ENCODE measurements at regions not wholly inside any gene's neighbourhood (a gene's known extent, or its start where the extent isn't known, plus 50 kb on each side); places are given as distances from the start of the nearest gene placed in this dataset.
A peak's percentile ranks its signal among the peaks of the same experiment; 100 is the strongest.
"Not testable (repeated sequence)": the region's sequence is repeated elsewhere in the genome, so short reads cannot be mapped to it uniquely, and the experiment has no call there.

GRCh38 chr1:146478125-146478720, 249.4 kb upstream of the NOTCH2NLA start:
- peak; percentile 79 for TF ChIP-seq CTCF (IDR thresholded peaks at IDR 0.05)
- H3K27ac ChIP-seq (ENCODE audit: low read length); CTCF ChIA-PET; in situ Hi-C loops (cut with HindIII; ENCODE audit: low pct_unique_long_range_greater_than_20kb, low sequenced_read_pairs); H3K27me3 ChIP-seq (ENCODE audit: control insufficient read depth, insufficient read depth, low read length); H3K4me3 ChIP-seq (ENCODE audit: low read depth in 2 of 2, low read length in 2 of 2); DNase-seq (ENCODE audit: low read depth, low spot score); H3K4me1 ChIP-seq (ENCODE audit: control insufficient read depth, insufficient read depth, low read length); H3K36me3 ChIP-seq (ENCODE audit: control insufficient read depth, insufficient read depth, low read length); intact Hi-C loops (cut with micrococcal nuclease; ENCODE audit: unreplicated experiment); H3K9me3 ChIP-seq (ENCODE audit: control insufficient read depth, insufficient read depth, low read depth, low read length); BruUV-seq (replicated peaks); POLR2A ChIA-PET: not testable (repeated sequence)
- peak; percentile 84 for ATAC-seq

GRCh38 chr1:146475086-146475485, 246.3 kb upstream of the NOTCH2NLA start:
- H3K36me3 ChIP-seq (ENCODE audit: control insufficient read depth, insufficient read depth, low read length); intact Hi-C loops (cut with micrococcal nuclease; ENCODE audit: unreplicated experiment); H3K4me3 ChIP-seq (ENCODE audit: low read depth in 2 of 2, low read length in 2 of 2); in situ Hi-C loops (cut with HindIII; ENCODE audit: low pct_unique_long_range_greater_than_20kb, low sequenced_read_pairs); H3K27ac ChIP-seq (ENCODE audit: low read length); H3K27me3 ChIP-seq (ENCODE audit: control insufficient read depth, insufficient read depth, low read length); DNase-seq (ENCODE audit: low read depth, low spot score); POLR2A ChIA-PET; H3K4me1 ChIP-seq (ENCODE audit: control insufficient read depth, insufficient read depth, low read length); H3K9me3 ChIP-seq (ENCODE audit: control insufficient read depth, insufficient read depth, low read depth, low read length); ATAC-seq; BruUV-seq (replicated peaks); CTCF ChIA-PET: not testable (repeated sequence)

GRCh38 chr1:146474216-146474615, 245.4 kb upstream of the NOTCH2NLA start:
- CTCF ChIA-PET; in situ Hi-C loops (cut with HindIII; ENCODE audit: low pct_unique_long_range_greater_than_20kb, low sequenced_read_pairs); H3K9me3 ChIP-seq (ENCODE audit: control insufficient read depth, insufficient read depth, low read depth, low read length); DNase-seq (ENCODE audit: low read depth, low spot score); H3K27ac ChIP-seq (ENCODE audit: low read length); H3K36me3 ChIP-seq (ENCODE audit: control insufficient read depth, insufficient read depth, low read length); ATAC-seq; H3K4me1 ChIP-seq (ENCODE audit: control insufficient read depth, insufficient read depth, low read length); BruUV-seq (replicated peaks); H3K27me3 ChIP-seq (ENCODE audit: control insufficient read depth, insufficient read depth, low read length); H3K4me3 ChIP-seq (ENCODE audit: low read depth in 2 of 2, low read length in 2 of 2); POLR2A ChIA-PET; intact Hi-C loops (cut with micrococcal nuclease; ENCODE audit: unreplicated experiment): not testable (repeated sequence)

GRCh38 chr1:146472192-146472861, 243.5 kb upstream of the NOTCH2NLA start:
- H3K9me3 ChIP-seq (ENCODE audit: control insufficient read depth, insufficient read depth, low read depth, low read length); BruUV-seq (replicated peaks); H3K4me1 ChIP-seq (ENCODE audit: control insufficient read depth, insufficient read depth, low read length); POLR2A ChIA-PET; intact Hi-C loops (cut with micrococcal nuclease; ENCODE audit: unreplicated experiment); H3K27ac ChIP-seq (ENCODE audit: low read length); H3K27me3 ChIP-seq (ENCODE audit: control insufficient read depth, insufficient read depth, low read length); in situ Hi-C loops (cut with HindIII; ENCODE audit: low pct_unique_long_range_greater_than_20kb, low sequenced_read_pairs); H3K36me3 ChIP-seq (ENCODE audit: control insufficient read depth, insufficient read depth, low read length); DNase-seq (ENCODE audit: low read depth, low spot score); CTCF ChIA-PET: not testable (repeated sequence)
- ATAC-seq, result peak; percentile 100
- H3K4me3 ChIP-seq (ENCODE audit: low read depth in 2 of 2, low read length in 2 of 2), result peak overlapping the region; percentile 41 to 46

GRCh38 chr1:146459939-146460338, 231.1 kb upstream of the NOTCH2NLA start:
- POLR2A ChIA-PET; CTCF ChIA-PET; ATAC-seq; DNase-seq (ENCODE audit: low read depth, low spot score); BruUV-seq (replicated peaks); H3K9me3 ChIP-seq (ENCODE audit: control insufficient read depth, insufficient read depth, low read depth, low read length); intact Hi-C loops (cut with micrococcal nuclease; ENCODE audit: unreplicated experiment); H3K36me3 ChIP-seq (ENCODE audit: control insufficient read depth, insufficient read depth, low read length); H3K4me3 ChIP-seq (ENCODE audit: low read depth in 2 of 2, low read length in 2 of 2); H3K4me1 ChIP-seq (ENCODE audit: control insufficient read depth, insufficient read depth, low read length); H3K27me3 ChIP-seq (ENCODE audit: control insufficient read depth, insufficient read depth, low read length); in situ Hi-C loops (cut with HindIII; ENCODE audit: low pct_unique_long_range_greater_than_20kb, low sequenced_read_pairs); H3K27ac ChIP-seq (ENCODE audit: low read length): not testable (repeated sequence)

GRCh38 chr1:146459308-146459707, 230.5 kb upstream of the NOTCH2NLA start:
- H3K27ac ChIP-seq (ENCODE audit: low read length); H3K4me1 ChIP-seq (ENCODE audit: control insufficient read depth, insufficient read depth, low read length); H3K36me3 ChIP-seq (ENCODE audit: control insufficient read depth, insufficient read depth, low read length); intact Hi-C loops (cut with micrococcal nuclease; ENCODE audit: unreplicated experiment); ATAC-seq; CTCF ChIA-PET; H3K9me3 ChIP-seq (ENCODE audit: control insufficient read depth, insufficient read depth, low read depth, low read length); H3K27me3 ChIP-seq (ENCODE audit: control insufficient read depth, insufficient read depth, low read length); DNase-seq (ENCODE audit: low read depth, low spot score); BruUV-seq (replicated peaks); H3K4me3 ChIP-seq (ENCODE audit: low read depth in 2 of 2, low read length in 2 of 2); in situ Hi-C loops (cut with HindIII; ENCODE audit: low pct_unique_long_range_greater_than_20kb, low sequenced_read_pairs); POLR2A ChIA-PET: not testable (repeated sequence)

- DNase-seq (ENCODE audit: low read depth, low spot score); intact Hi-C loops (cut with micrococcal nuclease; ENCODE audit: unreplicated experiment); CTCF ChIA-PET; H3K36me3 ChIP-seq (ENCODE audit: control insufficient read depth, insufficient read depth, low read length); POLR2A ChIA-PET; H3K27ac ChIP-seq (ENCODE audit: low read length); BruUV-seq (replicated peaks); in situ Hi-C loops (cut with HindIII; ENCODE audit: low pct_unique_long_range_greater_than_20kb, low sequenced_read_pairs); H3K4me3 ChIP-seq (ENCODE audit: low read depth in 2 of 2, low read length in 2 of 2); H3K4me1 ChIP-seq (ENCODE audit: control insufficient read depth, insufficient read depth, low read length); H3K27me3 ChIP-seq (ENCODE audit: control insufficient read depth, insufficient read depth, low read length); H3K9me3 ChIP-seq (ENCODE audit: control insufficient read depth, insufficient read depth, low read depth, low read length): not testable (repeated sequence)
- peak; percentile 56; the same call in 1 of the 2 replicates for ATAC-seq
Measured at GRCh38 chr1:146448877-146449246, 220.0 kb upstream of the NOTCH2NLA start.
